Liver (tissue), 8 donors: ENCODE measurements at regions not wholly inside any gene's neighbourhood (a gene's known extent, or its start where the extent isn't known, plus 50 kb on each side); places are given as distances from the start of the nearest gene placed in this dataset.

Source experiments
- DNase-seq: peaks from one replicate; pipeline ENCODE4 v3.0.0-alpha.2; 2017; ENCODE audit warnings: low spot score
- H3K27ac ChIP-seq, 2 donors: one replicate each; pipeline ENCODE4 v1.7.0; 2013; ENCODE audit warnings: inconsistent platforms in 2 of 2, low read length in 2 of 2, control low read depth in 1 of 2, low read depth in 1 of 2, mild to moderate bottlenecking in 1 of 2
- H3K27me3 ChIP-seq, 4 donors: one replicate each; pipeline versions ENCODE4 v1.6.1 to v1.7.0; 2013; ENCODE audit warnings: low read length in 3 of 4, inconsistent platforms in 1 of 4, mild to moderate bottlenecking in 1 of 4, moderate library complexity in 1 of 4; ENCODE audit not compliant: control insufficient read depth in 4 of 4, insufficient read depth in 4 of 4
- H3K36me3 ChIP-seq, 4 donors: one replicate each; pipeline versions ENCODE4 v1.6.1 to v1.7.0; 2013; ENCODE audit warnings: low read length in 3 of 4, mild to moderate bottlenecking in 3 of 4, low read depth in 1 of 4, moderate library complexity in 1 of 4; ENCODE audit not compliant: control insufficient read depth in 4 of 4, insufficient read depth in 3 of 4
- H3K4me1 ChIP-seq, 4 donors: one replicate each; pipeline versions ENCODE4 v1.6.1 to v1.7.0; 2013; ENCODE audit warnings: low read length in 3 of 4, mild to moderate bottlenecking in 3 of 4, moderate library complexity in 1 of 4; ENCODE audit not compliant: control insufficient read depth in 4 of 4, insufficient read depth in 4 of 4
- H3K4me3 ChIP-seq, 3 donors: one replicate each; pipeline versions ENCODE4 v1.6.1 to v1.7.0; 2013; ENCODE audit warnings: low read length in 3 of 3, control low read depth in 1 of 3, low read depth in 1 of 3, mild to moderate bottlenecking in 1 of 3
- H3K9ac ChIP-seq, 2 donors: one replicate each; pipeline ENCODE4 v1.7.0; 2013; ENCODE audit warnings: low read length in 2 of 2, mild to moderate bottlenecking in 2 of 2, moderate library complexity in 2 of 2, control low read depth in 1 of 2, low read depth in 1 of 2
- H3K9me3 ChIP-seq, 4 donors: one replicate each; pipeline versions ENCODE4 v1.6.1 to v1.7.0; 2013; ENCODE audit warnings: low read length in 3 of 4; ENCODE audit not compliant: control insufficient read depth in 4 of 4
- EGR1 ChIP-seq, 2 donors: IDR thresholded peaks; 2 replicates each; pipeline ENCODE4 v1.6.1; 2016 to 2018; ENCODE audit warnings: antibody characterized with exemption in 2 of 2, low read depth in 2 of 2
- FOXA1 ChIP-seq: IDR thresholded peaks from 2 replicates; pipeline ENCODE4 v1.6.1; 2016; ENCODE audit warnings: antibody characterized with exemption
- FOXA2 ChIP-seq: IDR thresholded peaks from 2 replicates; pipeline ENCODE4 v1.6.1; 2016; ENCODE audit warnings: antibody characterized with exemption
- GABPA ChIP-seq, 2 donors: IDR thresholded peaks in 1 of 2; conservative IDR thresholded peaks in 1 of 2; 2 replicates each; pipeline ENCODE4 v1.6.1; 2016; ENCODE audit warnings: antibody characterized with exemption in 2 of 2, mild to moderate bottlenecking in 1 of 2, moderate library complexity in 1 of 2
- HNF4A ChIP-seq, 2 donors: conservative IDR thresholded peaks; 2 replicates each; pipeline ENCODE4 v1.6.1; 2016; ENCODE audit warnings: antibody characterized with exemption in 2 of 2, mild to moderate bottlenecking in 2 of 2
- HNF4G ChIP-seq: IDR thresholded peaks from 2 replicates; pipeline ENCODE4 v1.6.1; 2016; ENCODE audit warnings: antibody characterized with exemption
- JUND ChIP-seq, 2 donors: IDR thresholded peaks; 2 replicates each; pipeline ENCODE4 v1.6.1; 2016; ENCODE audit warnings: antibody characterized with exemption in 2 of 2
- NR2F2 ChIP-seq: IDR thresholded peaks from 2 replicates; pipeline ENCODE4 v1.6.1; 2016; ENCODE audit warnings: antibody characterized with exemption
- RAD21 ChIP-seq, 2 donors: IDR thresholded peaks; 2 replicates each; pipeline ENCODE4 v1.6.1; 2016; ENCODE audit warnings: antibody characterized with exemption in 2 of 2, mild to moderate bottlenecking in 2 of 2
- REST ChIP-seq: IDR thresholded peaks from 2 replicates; pipeline ENCODE4 v1.6.1; 2016; ENCODE audit warnings: antibody characterized with exemption, mild to moderate bottlenecking
- RXRA ChIP-seq, 2 donors: IDR thresholded peaks; 2 replicates each; pipeline ENCODE4 v1.6.1; 2017 to 2018; ENCODE audit warnings: antibody characterized with exemption in 2 of 2, mild to moderate bottlenecking in 1 of 2
- SP1 ChIP-seq: IDR thresholded peaks from 2 replicates; pipeline ENCODE4 v1.6.1; 2018; ENCODE audit warnings: antibody characterized with exemption, mild to moderate bottlenecking
- TAF1 ChIP-seq: conservative IDR thresholded peaks from 2 replicates; pipeline ENCODE4 v1.6.1; 2016; ENCODE audit warnings: antibody characterized with exemption, mild to moderate bottlenecking
- YY1 ChIP-seq: IDR thresholded peaks from 2 replicates; pipeline ENCODE4 v1.6.1; 2016; ENCODE audit warnings: antibody characterized with exemption, mild to moderate bottlenecking
- ZBTB33 ChIP-seq: IDR thresholded peaks from 2 replicates; pipeline ENCODE4 v1.6.1; 2016; ENCODE audit warnings: antibody characterized with exemption
- whole genome bisulfite sequencing: extraction: QIAGEN DNeasy Blood & Tissue Kit; methylation state at CpG from one replicate; pipeline ENCODE4 v1.1.7; 2013; 5-methylcytosine and 5-hydroxymethylcytosine counted together
- TF ChIP-seq, protein P1 (sequence below): IDR thresholded peaks from 2 replicates; pipeline ENCODE4 v1.6.1; 2016; ENCODE audit warnings: antibody characterized with exemption
- TF ChIP-seq, protein P2 (sequence below): IDR thresholded peaks from 2 replicates; pipeline ENCODE4 v1.6.1; 2016; ENCODE audit warnings: antibody characterized with exemption
- TF ChIP-seq, protein P3 (sequence below): fragments of 150-350 bp; IDR thresholded peaks from 2 replicates; pipeline ENCODE4 v1.5.1; 2017; ENCODE audit warnings: improper control_type of control experiment, low read depth, low read length; ENCODE audit not compliant: missing input control
- donor health status: healthy.
- donor health status: healthy.
- donor health status: healthy.
- donor health status: healthy.
- donor health status: healthy.

GRCh38 chr13:74845806-74846205 lies 636.2 kb downstream of the TBC1D4 start:
- no peak for DNase-seq
- Histone ChIP-seq H3K4me1 (no peaks in the 10 kb centered on the region), H3K27ac (no peak overlapping the region), H3K9me3 (peaks cover 3 to 5% (median 4%) of the 10 kb centered on the region in 4 donors), H3K36me3 (no peaks in the 10 kb centered on the region), H3K27me3 (no peaks in the 10 kb centered on the region), H3K9ac (no peak overlapping the region), H3K4me3 (no peak overlapping the region)
- TF ChIP-seq NR2F2 (no peak), GABPA (IDR thresholded peaks at IDR 0.05 in 1 of 2, conservative IDR thresholded peaks at IDR 0.05 in 1 of 2) (no peak), EGR1 (IDR thresholded peaks at IDR 0.05; ENCODE audit: low read depth in 2 of 2) (no peak), ZBTB33 (no peak), SP1 (no peak), FOXA1 (no peak)
- TF ChIP-seq, protein P1, sequence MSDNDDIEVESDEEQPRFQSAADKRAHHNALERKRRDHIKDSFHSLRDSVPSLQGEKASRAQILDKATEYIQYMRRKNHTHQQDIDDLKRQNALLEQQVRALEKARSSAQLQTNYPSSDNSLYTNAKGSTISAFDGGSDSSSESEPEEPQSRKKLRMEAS, result no peak
- TF ChIP-seq, protein P2, sequence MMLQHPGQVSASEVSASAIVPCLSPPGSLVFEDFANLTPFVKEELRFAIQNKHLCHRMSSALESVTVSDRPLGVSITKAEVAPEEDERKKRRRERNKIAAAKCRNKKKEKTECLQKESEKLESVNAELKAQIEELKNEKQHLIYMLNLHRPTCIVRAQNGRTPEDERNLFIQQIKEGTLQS, result no peak

GRCh38 chr13:74841651-74842050 lies 640.3 kb downstream of the TBC1D4 start:
- WGBS, result 79% methylated on average over 4 of the region's 4 CpGs
- H3K9me3 ChIP-seq, result no peaks in the 10 kb centered on the region
- H3K36me3 ChIP-seq, result no peaks in the 10 kb centered on the region
- TF ChIP-seq, protein P1, result no peak
- TF ChIP-seq FOXA1 (no peak), HNF4A (conservative IDR thresholded peaks at IDR 0.05) (no peak), EGR1 (IDR thresholded peaks at IDR 0.05; ENCODE audit: low read depth in 2 of 2) (no peak), NR2F2 (no peak), FOXA2 (no peak), RXRA (IDR thresholded peaks at IDR 0.05) (no peak), REST (no peak), YY1 (no peak), RAD21 (IDR thresholded peaks at IDR 0.05) (no peak), JUND (IDR thresholded peaks at IDR 0.05) (no peak), GABPA (IDR thresholded peaks at IDR 0.05 in 1 of 2, conservative IDR thresholded peaks at IDR 0.05 in 1 of 2) (no peak), TAF1 (no peak), HNF4G (no peak), SP1 (no peak)
- TF ChIP-seq, protein P2, result no peak
- TF ChIP-seq, protein P3, sequence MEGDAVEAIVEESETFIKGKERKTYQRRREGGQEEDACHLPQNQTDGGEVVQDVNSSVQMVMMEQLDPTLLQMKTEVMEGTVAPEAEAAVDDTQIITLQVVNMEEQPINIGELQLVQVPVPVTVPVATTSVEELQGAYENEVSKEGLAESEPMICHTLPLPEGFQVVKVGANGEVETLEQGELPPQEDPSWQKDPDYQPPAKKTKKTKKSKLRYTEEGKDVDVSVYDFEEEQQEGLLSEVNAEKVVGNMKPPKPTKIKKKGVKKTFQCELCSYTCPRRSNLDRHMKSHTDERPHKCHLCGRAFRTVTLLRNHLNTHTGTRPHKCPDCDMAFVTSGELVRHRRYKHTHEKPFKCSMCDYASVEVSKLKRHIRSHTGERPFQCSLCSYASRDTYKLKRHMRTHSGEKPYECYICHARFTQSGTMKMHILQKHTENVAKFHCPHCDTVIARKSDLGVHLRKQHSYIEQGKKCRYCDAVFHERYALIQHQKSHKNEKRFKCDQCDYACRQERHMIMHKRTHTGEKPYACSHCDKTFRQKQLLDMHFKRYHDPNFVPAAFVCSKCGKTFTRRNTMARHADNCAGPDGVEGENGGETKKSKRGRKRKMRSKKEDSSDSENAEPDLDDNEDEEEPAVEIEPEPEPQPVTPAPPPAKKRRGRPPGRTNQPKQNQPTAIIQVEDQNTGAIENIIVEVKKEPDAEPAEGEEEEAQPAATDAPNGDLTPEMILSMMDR, result no peak
- no peak for DNase-seq
- no peak overlapping the region for H3K27ac ChIP-seq
- H3K27me3 ChIP-seq, result no peaks in the 10 kb centered on the region
- no peak overlapping the region for H3K9ac ChIP-seq
- no peaks in the 10 kb centered on the region for H3K4me1 ChIP-seq
- H3K4me3 ChIP-seq, result no peak overlapping the region
